ENCODE measurements at regions not wholly inside any gene's neighbourhood (a gene's known extent, or its start where the extent isn't known, plus 50 kb on each side); places are given as distances from the start of the nearest gene placed in this dataset.

DNA sequence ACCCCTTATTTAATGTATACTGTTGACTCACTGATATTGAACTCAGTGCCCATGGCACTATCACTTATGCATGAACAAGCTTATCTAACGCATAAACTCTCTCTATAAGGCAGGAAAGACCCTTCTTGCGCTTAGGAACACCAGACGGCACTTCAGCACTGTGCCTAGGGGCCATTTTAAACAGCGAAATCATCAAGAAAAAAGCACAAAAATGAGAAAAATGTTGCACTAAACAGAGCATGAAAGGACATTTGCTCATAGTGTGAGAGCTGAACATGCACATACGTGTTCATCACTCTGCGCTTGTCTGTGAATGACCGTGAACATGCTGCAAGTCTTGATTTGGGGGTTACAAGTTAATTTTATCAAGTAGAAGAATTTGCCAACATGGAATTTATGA is 109.6 kb downstream of the WDR11 start:
- no peaks in the 10 kb centered on the region for H3K4me1 Mint-ChIP-seq
- no peak overlapping the region for H3K27ac Mint-ChIP-seq
- H3K4me3 Mint-ChIP-seq, result no peak overlapping the region
- H3K36me3 Mint-ChIP-seq, result no peaks in the 10 kb centered on the region
- no peaks in the 10 kb centered on the region for H3K9me3 Mint-ChIP-seq
- H3K27me3 Mint-ChIP-seq, result peaks cover 4% of the 10 kb centered on the region

DNA sequence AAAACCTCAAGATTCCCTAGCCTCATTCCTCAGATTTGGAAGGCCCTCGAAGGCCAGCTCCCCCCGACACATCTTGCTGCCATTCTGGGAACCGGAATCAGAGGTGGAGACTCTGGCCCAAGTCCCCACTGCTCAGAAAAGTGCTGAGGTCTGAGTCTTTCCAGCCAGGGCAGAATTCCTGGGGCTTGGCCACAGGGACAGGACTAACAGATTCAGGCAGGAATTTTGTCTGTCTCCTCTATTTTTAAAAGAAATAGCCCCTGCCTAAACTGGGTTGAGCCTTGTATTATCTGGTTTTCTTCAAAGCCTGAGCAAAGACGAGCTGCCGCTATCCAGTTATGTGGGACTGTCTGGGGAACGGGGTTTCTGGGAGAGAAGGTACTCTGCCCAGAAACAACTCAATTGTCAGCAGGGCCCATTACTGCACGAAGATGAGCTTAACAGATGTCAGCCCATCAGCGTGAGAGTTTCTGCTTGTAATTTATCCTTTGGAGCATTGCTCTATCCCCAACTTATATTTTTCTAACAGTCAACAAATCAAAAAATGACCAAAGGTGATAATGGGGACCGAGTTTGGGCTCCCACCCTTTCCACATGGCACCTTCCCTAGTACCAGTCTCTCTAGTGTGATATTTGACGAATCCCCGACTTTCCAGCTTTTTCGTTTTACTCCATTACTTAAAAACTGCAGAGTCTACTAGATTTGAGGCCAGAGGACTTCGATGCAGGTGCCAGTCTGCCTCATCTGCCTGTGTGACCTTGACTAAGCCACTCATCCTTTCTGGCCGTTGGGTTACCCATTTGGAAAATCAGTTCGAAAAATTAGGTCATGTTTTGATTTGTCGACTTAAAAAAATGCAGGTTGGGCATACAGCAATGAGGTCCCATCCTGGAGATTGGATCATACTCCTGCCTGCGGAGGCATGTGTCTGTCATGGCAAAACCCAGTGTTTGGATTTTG is 110.9 kb downstream of the WDR11 start:
- H3K4me1 Mint-ChIP-seq, result no peaks in the 10 kb centered on the region
- H3K36me3 Mint-ChIP-seq, result no peaks in the 10 kb centered on the region
- peaks cover 4% of the 10 kb centered on the region for H3K27me3 Mint-ChIP-seq
- no peak overlapping the region for H3K4me3 Mint-ChIP-seq
- H3K27ac Mint-ChIP-seq, result no peak overlapping the region
- H3K9me3 Mint-ChIP-seq, result no peaks in the 10 kb centered on the region

DNA sequence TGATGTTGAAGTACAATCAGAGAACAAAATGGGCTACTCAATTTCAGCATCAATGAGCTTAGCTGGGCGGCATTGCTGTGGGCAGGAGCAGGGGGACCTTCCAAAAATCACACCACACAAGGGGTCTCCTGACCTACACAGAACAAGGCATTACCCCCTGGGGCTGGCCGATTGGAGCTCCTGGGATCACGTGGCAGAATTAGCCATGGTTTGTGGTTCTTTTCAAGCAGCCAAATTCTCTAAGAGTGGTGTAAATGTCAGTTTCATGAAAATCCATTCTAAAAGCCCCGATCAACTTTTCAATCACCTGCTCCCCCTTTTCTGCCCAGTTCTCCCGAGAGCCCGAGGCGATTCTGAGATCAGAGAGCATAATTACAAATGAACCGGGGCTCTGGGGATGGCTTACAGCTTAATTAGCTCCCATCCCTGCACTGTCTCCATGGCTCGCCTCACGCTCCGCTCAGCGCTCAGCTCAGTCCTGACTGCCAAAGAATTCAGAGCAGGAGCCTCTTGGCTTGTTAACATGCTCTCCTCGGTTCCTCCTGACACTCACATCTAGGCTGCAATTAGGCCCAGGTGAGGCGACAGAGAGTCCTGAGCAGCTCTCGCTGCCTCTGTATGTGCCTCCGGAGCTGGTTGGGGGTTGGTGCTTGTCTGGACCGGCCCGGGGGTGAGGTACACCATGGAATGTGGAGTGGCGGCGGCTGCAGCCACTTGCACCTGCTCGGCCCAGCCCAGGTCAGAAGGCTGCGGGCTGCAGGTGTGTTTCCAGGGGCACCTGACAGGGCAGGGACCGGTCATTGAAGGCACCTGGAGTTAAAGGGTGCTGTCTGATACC is 111.8 kb downstream of the WDR11 start:
- no peaks in the 10 kb centered on the region for H3K9me3 Mint-ChIP-seq
- H3K4me3 Mint-ChIP-seq, result no peak overlapping the region
- peaks cover 8% of the 10 kb centered on the region for H3K27me3 Mint-ChIP-seq
- H3K4me1 Mint-ChIP-seq, result no peaks in the 10 kb centered on the region
- H3K36me3 Mint-ChIP-seq, result no peaks in the 10 kb centered on the region
- no peak overlapping the region for H3K27ac Mint-ChIP-seq

DNA sequence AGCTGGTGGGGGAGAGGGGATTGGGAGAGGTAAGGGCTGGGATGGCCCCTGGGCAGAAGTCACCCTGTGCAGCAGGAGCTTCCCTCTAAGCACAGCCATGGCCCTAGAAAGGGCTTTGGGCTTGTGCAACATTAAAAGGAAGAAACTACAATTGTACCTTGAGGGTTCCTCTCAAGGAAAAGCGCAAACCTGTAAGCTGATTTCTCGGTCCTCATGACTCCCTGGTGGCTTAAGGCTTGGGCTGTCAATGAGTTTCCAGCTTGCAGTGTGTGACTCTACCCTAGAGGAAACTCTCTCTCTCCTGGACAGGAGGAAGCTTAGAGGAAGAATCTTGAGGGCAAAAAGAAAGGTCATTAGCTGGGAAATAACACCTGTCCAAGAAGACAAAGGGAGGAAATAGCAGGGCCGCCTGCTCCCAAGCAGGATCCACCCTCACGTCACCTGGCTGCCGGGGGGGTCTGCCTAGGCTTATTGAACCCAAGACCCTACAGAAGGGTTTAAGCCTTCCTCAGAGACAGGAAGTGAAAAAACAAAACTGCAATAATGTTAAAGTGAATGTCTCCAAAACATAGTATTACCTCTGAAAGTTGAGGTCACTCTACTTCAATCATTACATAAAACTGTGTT is 112.5 kb downstream of the WDR11 start:
- Mint-ChIP-seq H3K4me1 (no peaks in the 10 kb centered on the region), H3K4me3 (no peak overlapping the region), H3K9me3 (no peaks in the 10 kb centered on the region), H3K27ac (no peak overlapping the region), H3K36me3 (no peaks in the 10 kb centered on the region), H3K27me3 (peaks cover 10% of the 10 kb centered on the region)

DNA sequence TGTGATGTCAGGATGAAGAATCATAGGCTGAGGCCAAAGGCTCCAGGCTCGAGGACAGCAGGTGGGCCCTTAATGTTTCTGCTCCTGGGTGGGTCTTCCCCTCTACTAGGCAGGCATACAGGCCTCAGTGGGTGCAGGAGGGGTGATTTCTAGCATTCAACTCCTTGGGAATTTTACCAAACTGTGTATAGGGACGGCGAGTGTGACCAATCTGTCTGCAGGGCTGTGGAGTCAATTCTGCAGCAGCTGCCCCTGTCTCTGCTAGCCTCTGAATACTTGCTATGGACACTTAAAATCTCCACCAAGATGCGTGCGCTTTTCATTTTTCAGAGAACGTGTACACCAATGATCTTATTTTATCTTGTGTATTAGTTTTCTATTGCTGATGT is 115.5 kb downstream of the WDR11 start:
- Mint-ChIP-seq H3K27ac (no peak overlapping the region), H3K4me1 (no peaks in the 10 kb centered on the region), H3K4me3 (no peak overlapping the region), H3K9me3 (peaks cover 6% of the 10 kb centered on the region), H3K27me3 (peaks cover 11% of the 10 kb centered on the region), H3K36me3 (no peaks in the 10 kb centered on the region)

DNA sequence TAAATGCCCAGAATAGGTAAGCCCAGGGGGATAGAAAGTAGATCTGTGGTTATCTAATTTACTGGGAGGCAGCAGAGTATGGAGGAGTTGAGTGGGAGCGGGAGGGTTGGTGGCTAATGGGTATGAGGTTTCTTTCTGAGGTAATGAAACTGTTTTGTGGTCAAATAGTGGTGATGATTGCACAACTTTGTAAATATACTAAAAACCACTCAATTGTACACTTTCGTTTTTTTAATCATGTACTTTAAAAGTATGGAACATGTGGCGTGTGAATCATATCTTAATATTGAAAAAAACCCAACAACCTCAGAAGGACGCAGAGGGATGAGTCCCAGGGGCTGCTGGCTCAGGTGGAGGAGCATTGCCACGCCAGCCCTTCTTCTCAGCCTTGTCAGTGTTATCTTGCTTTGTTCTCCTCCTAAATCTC is 118.1 kb downstream of the WDR11 start:
- H3K4me1 Mint-ChIP-seq, result no peaks in the 10 kb centered on the region
- no peaks in the 10 kb centered on the region for H3K36me3 Mint-ChIP-seq
- H3K9me3 Mint-ChIP-seq, result peaks cover 6% of the 10 kb centered on the region
- no peak overlapping the region for H3K27ac Mint-ChIP-seq
- H3K27me3 Mint-ChIP-seq, result peaks cover 11% of the 10 kb centered on the region
- no peak overlapping the region for H3K4me3 Mint-ChIP-seq

DNA sequence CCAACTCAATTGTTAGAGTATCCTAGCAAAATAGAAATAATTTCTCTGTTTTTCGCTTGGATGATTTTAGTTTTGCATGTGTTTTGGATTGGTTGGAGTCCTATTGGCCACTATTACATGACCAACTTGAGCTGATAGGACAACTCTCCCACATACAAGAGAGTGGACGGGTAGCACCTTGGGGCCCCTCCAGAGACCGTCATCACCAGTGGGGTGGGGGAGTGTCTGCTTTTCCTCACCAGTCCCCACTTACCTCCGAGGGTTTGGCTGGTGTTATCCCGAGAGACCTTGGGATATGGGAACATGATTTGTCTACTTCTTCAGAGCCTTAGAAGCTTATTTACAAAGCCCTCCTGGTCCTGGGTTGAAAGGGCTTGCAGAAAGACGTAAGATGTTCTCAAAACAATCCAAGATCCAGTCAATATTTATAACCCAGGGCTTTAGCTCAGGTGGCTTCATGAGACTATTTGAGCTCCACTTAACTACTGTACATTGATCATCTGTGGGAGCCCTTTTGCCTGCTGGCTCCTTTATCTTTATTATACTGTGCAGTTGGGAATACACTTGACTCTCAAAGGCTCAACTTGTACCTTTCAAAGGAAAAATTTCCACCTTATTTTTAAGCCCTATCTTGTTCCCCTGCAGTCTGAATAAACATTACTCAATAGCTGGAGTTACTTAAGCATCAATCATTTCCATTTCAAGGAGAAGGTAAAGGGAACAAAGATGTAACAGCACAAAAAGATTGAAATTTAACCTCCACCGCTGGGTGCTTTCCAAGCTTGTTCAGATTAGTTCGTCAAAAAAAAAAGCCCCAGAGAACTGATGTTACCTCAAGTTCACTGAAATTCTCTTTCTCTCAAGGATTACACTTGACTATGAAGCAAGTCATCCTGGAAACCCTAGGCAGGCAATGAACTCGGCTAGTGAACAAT is 119.7 kb downstream of the WDR11 start:
- peaks cover 12% of the 10 kb centered on the region for H3K9me3 Mint-ChIP-seq
- H3K4me1 Mint-ChIP-seq, result no peaks in the 10 kb centered on the region
- no peak overlapping the region for H3K27ac Mint-ChIP-seq
- peaks cover 11% of the 10 kb centered on the region for H3K27me3 Mint-ChIP-seq
- no peak overlapping the region for H3K4me3 Mint-ChIP-seq
- no peaks in the 10 kb centered on the region for H3K36me3 Mint-ChIP-seq

DNA sequence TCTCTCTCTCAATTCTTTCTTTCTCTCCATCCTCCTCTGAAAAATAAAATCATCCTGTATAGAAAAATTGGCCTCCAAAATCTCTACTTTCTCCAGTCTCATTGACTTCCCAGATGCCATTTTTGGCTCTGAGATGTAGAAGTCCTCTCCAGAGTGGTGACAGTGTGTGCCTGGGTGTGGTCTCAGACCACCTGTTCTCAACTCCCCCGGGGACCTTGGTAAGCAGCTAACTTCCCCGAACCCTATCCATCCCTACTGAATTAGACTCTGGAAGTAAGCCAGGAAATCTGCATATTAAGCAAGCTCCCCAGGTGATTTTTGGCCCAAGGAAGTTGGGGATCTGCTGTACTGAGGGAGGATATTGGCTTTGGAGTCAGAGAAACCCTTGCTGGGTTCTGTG is 120.5 kb downstream of the WDR11 start:
- no peak overlapping the region for H3K4me3 Mint-ChIP-seq
- H3K27ac Mint-ChIP-seq, result no peak overlapping the region
- peaks cover 13% of the 10 kb centered on the region for H3K27me3 Mint-ChIP-seq
- peaks cover 12% of the 10 kb centered on the region for H3K9me3 Mint-ChIP-seq
- H3K36me3 Mint-ChIP-seq, result no peaks in the 10 kb centered on the region
- no peaks in the 10 kb centered on the region for H3K4me1 Mint-ChIP-seq

DNA sequence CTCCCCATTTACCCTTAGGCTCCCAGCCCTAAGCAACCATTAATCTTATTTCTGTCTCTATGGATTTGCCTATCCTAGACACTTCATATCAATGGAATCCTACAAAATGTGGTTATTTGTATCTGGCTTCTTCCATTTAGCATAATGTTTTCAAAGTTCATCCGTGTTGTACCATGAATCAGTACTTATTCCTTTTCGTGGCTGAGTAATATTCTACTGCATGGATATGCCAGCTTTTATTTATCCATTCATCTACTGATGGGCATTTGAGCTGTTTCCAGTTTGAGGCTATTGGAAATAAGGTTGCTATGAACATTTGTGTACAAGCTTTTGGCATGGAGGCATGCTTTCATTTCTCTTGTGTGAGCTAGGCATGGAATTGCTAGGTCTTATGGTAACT is 121.1 kb downstream of the WDR11 start:
- Mint-ChIP-seq H3K9me3 (peaks cover 12% of the 10 kb centered on the region), H3K36me3 (no peaks in the 10 kb centered on the region), H3K4me3 (no peak overlapping the region), H3K27ac (no peak overlapping the region), H3K4me1 (no peaks in the 10 kb centered on the region), H3K27me3 (peaks cover 12% of the 10 kb centered on the region)

DNA sequence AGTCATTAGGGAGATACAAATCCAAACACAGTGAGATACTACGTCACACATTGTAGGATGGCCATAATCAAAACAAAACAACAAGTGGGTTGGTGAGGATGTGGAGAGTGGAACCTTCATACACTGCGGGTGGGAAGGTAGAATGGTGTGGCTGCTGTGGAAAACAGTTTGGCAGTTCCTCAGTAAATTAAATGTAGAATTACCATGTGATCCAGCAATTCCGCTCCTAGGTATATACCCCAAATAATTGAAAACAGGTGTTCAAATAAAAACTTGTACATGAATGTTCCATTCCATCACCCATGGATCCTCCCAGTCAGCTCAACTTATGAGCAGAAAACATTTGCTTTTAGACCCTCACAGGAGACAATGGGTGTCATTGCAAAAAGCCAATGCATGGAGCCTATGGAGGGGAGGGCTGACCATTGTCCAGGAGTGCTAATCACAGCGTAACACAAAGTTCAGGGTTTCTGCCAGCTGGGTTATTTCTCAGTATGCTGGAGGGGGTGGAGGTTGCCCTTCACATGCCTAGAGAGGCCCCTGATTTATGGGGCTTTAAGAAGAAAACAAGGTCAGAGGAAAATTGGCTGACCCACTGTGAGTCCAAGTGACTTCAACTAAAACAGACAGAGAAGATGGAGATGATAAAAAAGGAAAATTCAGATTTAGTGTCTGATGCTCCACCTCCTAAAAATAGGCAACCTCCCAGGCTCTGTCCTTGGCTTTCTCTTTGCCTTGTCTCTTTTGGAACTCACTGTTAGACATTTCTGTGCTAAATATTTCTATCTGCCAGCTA is 124.1 kb downstream of the WDR11 start:
- Mint-ChIP-seq H3K27me3 (peaks cover 15% of the 10 kb centered on the region), H3K36me3 (no peaks in the 10 kb centered on the region), H3K4me3 (no peak overlapping the region), H3K4me1 (no peaks in the 10 kb centered on the region), H3K9me3 (peaks cover 6% of the 10 kb centered on the region), H3K27ac (no peak overlapping the region)

DNA sequence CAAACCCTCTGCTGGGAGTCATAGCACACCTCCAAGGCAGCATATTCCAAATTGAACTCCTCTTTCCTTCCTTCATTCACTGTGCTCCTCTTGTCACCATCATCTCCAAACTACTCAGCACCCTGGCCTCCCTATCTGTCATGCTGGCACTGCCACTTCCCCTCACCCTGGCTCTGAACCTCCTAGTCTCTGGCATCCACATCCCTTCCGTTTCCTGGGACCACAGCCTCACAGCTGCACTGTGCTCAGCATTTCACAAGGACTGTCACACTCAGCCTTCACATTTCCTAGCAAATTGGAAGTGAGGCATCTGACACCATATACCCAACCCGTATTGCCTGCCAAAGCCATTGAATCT is 124.7 kb downstream of the WDR11 start:
- H3K4me1 Mint-ChIP-seq, result no peaks in the 10 kb centered on the region
- H3K27me3 Mint-ChIP-seq, result peaks cover 13% of the 10 kb centered on the region
- no peak overlapping the region for H3K27ac Mint-ChIP-seq
- H3K9me3 Mint-ChIP-seq, result peaks cover 6% of the 10 kb centered on the region
- no peaks in the 10 kb centered on the region for H3K36me3 Mint-ChIP-seq
- no peak overlapping the region for H3K4me3 Mint-ChIP-seq

DNA sequence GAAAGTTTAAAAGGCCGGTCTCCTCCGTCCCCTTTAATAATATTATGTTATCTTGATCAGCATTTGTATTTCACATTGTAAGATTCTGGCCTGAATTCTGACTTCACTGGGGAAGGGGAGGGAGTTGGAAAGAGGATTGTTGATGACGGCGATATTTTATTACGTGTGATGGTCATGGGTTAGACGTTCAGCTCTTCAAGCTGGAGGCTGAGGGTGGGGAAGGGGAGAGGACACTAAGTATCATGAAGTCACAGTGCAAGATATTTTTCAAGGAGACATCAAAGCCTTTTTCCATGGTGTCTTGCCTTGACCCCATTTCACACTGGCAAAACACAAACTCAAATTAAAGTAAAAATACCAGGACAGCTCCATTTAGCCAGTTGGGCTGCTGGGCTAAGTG is 126.7 kb downstream of the WDR11 start:
- Mint-ChIP-seq H3K27ac (no peak overlapping the region), H3K36me3 (no peaks in the 10 kb centered on the region), H3K4me1 (peaks cover 4% of the 10 kb centered on the region), H3K9me3 (peaks cover 6% of the 10 kb centered on the region), H3K27me3 (peaks cover 27% of the 10 kb centered on the region), H3K4me3 (no peak overlapping the region)

DNA sequence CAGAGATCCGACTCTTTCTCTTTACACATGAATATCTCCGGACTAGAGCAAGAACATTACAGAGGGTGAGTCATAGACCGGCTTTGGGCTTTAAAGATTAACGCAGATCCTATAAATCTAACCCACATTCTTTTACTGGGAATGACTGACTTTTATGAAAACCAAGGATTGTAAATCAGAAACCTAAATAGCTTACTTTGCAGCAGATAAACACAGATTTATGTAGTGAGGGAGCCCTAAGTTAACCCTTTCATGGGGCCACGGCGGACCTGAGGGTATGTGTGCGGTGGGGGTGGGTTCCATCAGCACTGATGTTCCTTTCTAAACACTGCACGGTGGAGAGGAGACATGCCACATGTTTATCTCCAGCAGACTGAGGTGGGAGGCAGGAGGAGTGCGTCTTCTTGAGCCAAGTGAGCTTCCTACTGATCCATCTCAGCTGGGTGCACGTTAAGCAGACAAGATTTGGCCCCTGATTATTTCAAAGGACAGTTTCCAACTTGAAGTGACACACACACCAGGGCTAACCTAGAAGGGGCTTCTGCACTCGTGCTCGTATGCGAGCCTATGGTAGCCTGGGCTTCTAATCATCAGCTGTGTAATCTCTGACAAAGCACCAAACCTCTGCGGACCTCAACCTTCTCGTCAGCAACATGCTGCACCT is 127.6 kb downstream of the WDR11 start:
- Mint-ChIP-seq H3K4me3 (no peak overlapping the region), H3K36me3 (no peaks in the 10 kb centered on the region), H3K27me3 (peaks cover 27% of the 10 kb centered on the region), H3K4me1 (peaks cover 4% of the 10 kb centered on the region), H3K27ac (no peak overlapping the region), H3K9me3 (peaks cover 6% of the 10 kb centered on the region)

All from activated naive CD4-positive, alpha-beta T cell treated with anti-CD3 and anti-CD28 coated beads, Interleukin-2, amount 50 U/mL, for 24 hours (primary cell).